H1 (cell line): ENCODE measurements at regions not wholly inside any gene's neighbourhood (a gene's known extent, or its start where the extent isn't known, plus 50 kb on each side); places are given as distances from the start of the nearest gene placed in this dataset.

Experiments
- CEBPB ChIP-seq: IDR thresholded peaks from 2 replicates; pipeline ENCODE4 v1.6.1; 2012; ENCODE audit warnings: low read depth, low read length
- CHD1 ChIP-seq: IDR thresholded peaks from 2 replicates; pipeline ENCODE4 v1.6.1; 2012; ENCODE audit warnings: low read depth, low read length, improper control_type of control experiment
- CTCF ChIP-seq, 3 experiments: IDR thresholded peaks; 1 replicate in 2 of 3; 2 replicates in 1 of 3; pipeline versions ENCODE4 v1.5.1 to v1.6.1; 2011; ENCODE audit warnings: low read length in 3 of 3, mild to moderate bottlenecking in 3 of 3, inconsistent platforms in 2 of 3, low read depth in 1 of 3, moderate library complexity in 1 of 3; ENCODE audit not compliant: insufficient read depth in 1 of 3; ENCODE audit errors: control extremely low read depth in 1 of 3
- NRF1 ChIP-seq: IDR thresholded peaks from 2 replicates; pipeline ENCODE4 v1.6.1; 2011; ENCODE audit warnings: mild to moderate bottlenecking, low read depth, low read length, improper control_type of control experiment
- POLR2A ChIP-seq, 2 experiments: IDR thresholded peaks; 1 replicate in 1 of 2; 2 replicates in 1 of 2; pipeline ENCODE4 v1.6.1; 2011; ENCODE audit warnings: low read depth in 2 of 2, low read length in 2 of 2, mild to moderate bottlenecking in 2 of 2; ENCODE audit errors: control extremely low read depth in 1 of 2
- POLR2AphosphoS5 ChIP-seq: IDR thresholded peaks from 2 replicates; pipeline ENCODE4 v1.6.1; 2011; ENCODE audit warnings: low read depth, low read length
- ZNF274 ChIP-seq: IDR thresholded peaks from 2 replicates; pipeline ENCODE4 v1.7.0; 2012; ENCODE audit warnings: low read length, borderline replicate concordance; ENCODE audit errors: extremely low read depth
- TF ChIP-seq, protein P1 (sequence below): IDR thresholded peaks from 2 replicates; pipeline ENCODE4 v1.6.1; 2011; ENCODE audit warnings: low read depth, mild to moderate bottlenecking, low read length; ENCODE audit not compliant: insufficient read depth

DNA sequence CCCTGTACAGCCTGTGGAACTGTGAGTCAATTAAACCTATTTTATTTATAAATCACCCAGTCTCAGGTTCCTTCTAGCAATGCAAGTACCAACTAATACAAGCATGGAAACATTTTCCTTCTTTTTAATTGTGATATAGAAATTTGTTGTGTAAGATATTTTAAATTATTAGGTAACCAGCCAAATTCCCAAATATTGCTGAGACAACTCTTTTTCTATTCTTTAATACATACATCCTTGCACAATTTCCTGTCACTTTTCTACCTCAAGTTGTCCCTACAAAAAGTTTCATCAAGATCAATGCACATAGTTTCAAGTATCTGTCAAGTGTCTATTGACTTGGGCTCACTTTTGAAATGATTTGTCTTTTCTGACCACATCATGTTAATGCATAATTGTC lies 488.6 kb downstream of the ACTL7B start:
- TF ChIP-seq, protein P1, sequence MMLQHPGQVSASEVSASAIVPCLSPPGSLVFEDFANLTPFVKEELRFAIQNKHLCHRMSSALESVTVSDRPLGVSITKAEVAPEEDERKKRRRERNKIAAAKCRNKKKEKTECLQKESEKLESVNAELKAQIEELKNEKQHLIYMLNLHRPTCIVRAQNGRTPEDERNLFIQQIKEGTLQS, result no peak
- no peak for TF ChIP-seq POLR2AphosphoS5
- TF ChIP-seq POLR2A (IDR thresholded peaks at IDR 0.05; ENCODE audit: control extremely low read depth in 1 of 2, low read depth in 2 of 2, low read length in 2 of 2), result no peak
- TF ChIP-seq NRF1, result no peak
- no peak for TF ChIP-seq ZNF274
- no peak for TF ChIP-seq CHD1
- TF ChIP-seq CEBPB, result no peak
- TF ChIP-seq CTCF (IDR thresholded peaks at IDR 0.05; ENCODE audit: control extremely low read depth in 1 of 3, insufficient read depth in 1 of 3, low read depth in 1 of 3, low read length in 3 of 3), result no peak
